NCI-H748 (cell line): ENCODE measurements at regions not wholly inside any gene's neighbourhood (a gene's known extent, or its start where the extent isn't known, plus 50 kb on each side); places are given as distances from the start of the nearest gene placed in this dataset.

Experiments
- DNase-seq: peaks from one replicate; lab custom pipeline; 2025; ENCODE audit not compliant: unreplicated experiment; lab: John Stamatoyannopoulos, UW

GRCh38 chr2:22656426-22656825, 728.6 kb upstream of the KLHL29 start:
- no peak for DNase-seq

- DNase-seq = peak; percentile 11
Observed at GRCh38 chr2:22673529-22673928, 711.5 kb upstream of the KLHL29 start.

DNA sequence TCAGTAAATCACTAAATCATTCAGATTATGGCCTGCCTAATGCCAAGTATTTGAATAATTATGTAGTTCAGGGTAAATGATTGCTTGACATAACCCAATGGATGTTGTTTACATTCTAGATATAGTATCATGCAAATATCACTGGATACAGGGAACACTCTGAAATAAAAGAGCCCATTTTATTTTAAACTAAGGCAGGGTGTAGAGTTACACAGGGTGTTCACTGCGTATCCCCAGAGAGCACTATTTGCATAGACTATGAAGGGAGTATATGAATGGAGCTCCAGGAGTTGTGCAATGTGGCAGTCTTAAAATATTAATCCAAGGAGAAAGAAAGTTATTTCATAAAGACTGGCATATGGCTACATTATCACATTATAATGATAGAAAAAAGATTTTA, 701.1 kb upstream of the KLHL29 start:
- peak; percentile 44 for DNase-seq

DNA sequence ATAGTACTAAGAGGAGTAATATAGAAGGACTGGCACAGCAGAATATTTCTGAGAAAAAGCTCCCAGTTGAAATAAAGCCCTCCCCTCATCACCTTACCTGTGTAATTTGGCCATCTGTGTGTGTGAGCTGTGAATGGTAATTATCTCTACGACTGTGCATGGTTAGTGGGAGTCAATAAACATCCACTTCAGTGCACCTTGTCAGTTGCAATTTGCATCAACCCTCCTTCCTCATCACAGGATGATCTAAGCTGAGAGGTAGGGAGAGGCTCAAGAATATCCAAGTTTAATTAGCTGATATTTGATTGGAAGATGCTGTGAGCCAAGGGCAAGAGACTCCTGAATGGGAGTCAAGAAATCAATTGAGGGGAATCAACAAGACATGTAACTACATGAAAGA, 694.9 kb upstream of the KLHL29 start:
- peak; percentile 83 for DNase-seq

DNA sequence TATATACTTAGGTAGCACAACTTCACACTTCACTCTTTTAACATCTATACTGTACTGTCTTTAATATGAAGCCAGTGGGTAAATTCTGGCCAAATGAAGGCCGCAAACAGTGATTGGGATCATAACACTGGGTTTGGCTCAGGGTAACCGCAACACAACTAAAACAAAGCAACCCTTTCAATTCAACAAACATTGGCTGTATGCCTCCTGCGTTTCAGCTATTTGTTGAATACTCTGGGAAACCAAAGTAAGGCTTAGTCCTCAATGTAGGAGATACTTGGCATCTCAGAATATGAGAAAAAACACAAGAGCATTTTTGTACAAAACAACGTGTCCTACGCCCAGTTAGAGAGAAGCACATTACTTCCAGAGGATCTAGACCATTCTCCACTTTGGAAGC, 693.3 kb upstream of the KLHL29 start:
- DNase-seq = no peak

GRCh38 chr2:22692746-22693145, 692.2 kb upstream of the KLHL29 start:
- DNase-seq = no peak

DNA sequence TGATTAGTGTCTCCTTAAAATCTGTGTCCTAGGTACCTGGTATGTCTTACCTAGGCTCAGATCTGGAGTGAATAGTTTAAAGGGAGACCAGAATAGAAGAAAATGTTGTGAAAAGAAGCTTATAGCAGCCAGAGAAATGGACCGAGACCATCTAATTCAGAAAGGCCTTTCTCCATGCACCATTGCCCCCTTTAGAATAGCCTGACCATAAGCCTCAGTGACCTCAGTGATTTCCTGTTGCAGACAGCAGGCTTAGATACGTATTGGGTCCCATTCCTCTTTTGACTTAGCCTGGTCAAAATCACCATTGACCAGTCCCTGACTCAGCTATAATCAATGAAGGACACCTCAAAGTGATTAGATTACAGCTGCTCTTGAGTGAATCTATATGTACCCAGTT, 690.7 kb upstream of the KLHL29 start:
- DNase-seq = no peak

GRCh38 chr2:22694856-22695255, 690.1 kb upstream of the KLHL29 start:
- DNase-seq = no peak

- no peak for DNase-seq
Observed at GRCh38 chr2:22697054-22697788, 687.8 kb upstream of the KLHL29 start.

DNA sequence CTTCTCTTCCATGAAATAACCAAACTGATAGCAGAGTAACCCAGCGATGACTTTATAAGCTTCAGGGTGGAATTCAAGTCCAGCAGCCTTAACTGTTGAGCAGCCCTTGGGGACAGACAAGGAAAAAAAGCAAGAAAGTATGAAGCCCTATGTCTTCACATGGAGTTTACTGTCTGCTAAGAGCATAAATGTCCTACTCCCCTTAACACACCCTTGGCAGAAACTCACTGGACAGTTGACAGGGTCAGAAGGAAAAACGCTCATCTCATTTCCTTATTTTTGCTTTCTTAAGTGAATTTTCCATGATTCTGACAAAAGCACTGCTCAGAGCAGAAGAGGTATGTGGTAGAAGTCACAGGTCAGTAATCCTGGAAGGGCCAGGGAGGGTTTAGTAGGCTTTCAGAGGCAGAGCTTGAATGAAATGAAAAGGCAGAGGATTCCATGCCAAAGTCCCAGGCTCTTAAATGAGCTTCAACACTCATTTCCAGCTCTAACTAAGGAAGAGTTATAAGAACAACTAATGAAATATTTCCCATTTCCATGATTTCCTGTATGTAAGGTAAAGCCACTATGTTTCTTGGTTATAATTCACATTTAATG, 683.3 kb upstream of the KLHL29 start:
- DNase-seq = no peak

- DNase-seq = no peak
Observed at GRCh38 chr2:22703286-22703920, 681.6 kb upstream of the KLHL29 start.

DNA sequence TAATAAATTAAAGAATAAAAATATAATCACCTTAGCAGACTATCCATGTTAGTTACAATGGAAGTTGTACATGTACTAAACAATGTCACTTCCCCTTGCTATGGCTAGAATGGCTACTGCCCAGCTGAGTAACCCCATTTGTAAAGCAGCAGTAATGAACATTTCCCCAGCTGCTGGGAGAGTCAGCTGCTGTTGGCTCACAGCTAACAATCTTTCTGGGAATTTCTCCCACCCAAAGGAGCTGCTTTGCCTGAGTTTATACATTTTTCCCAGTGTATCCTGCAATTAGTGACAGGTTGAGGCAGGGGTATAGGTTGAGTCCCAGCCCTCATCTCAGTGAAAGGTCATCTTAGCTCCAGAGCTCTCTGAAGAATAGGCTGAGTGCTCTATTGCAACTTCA, 665.6 kb upstream of the KLHL29 start:
- no peak for DNase-seq

DNA sequence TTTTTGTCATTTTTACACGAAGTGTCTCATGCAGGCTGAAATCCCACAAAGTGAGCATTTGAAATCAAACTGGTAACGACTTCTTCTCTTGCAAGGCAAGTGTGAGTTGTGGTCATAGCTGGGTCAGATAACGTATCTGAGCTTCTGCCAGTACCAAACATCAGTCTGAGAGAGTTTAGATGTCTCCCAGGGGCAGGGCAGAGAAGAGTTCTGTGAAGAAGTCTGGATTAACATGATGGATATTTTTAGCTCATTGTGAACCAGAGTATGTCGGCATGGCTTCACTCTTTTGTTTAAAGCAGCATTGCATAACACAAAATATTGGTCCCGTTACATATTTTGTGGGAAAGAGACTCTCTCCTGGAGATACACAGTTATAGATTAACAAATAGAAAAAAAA, 655.5 kb upstream of the KLHL29 start:
- DNase-seq = no peak

GRCh38 chr2:22734373-22735045, 650.5 kb upstream of the KLHL29 start:
- DNase-seq = no peak

GRCh38 chr2:22737144-22737543, 647.8 kb upstream of the KLHL29 start:
- DNase-seq = peak; percentile 10

- DNase-seq = no peak
Observed at GRCh38 chr2:22741216-22741615, 643.8 kb upstream of the KLHL29 start.

- DNase-seq = no peak
Observed at GRCh38 chr2:22748909-22749308, 636.1 kb upstream of the KLHL29 start.

- DNase-seq = no peak
Observed at GRCh38 chr2:22753476-22753875, 631.5 kb upstream of the KLHL29 start.

DNA sequence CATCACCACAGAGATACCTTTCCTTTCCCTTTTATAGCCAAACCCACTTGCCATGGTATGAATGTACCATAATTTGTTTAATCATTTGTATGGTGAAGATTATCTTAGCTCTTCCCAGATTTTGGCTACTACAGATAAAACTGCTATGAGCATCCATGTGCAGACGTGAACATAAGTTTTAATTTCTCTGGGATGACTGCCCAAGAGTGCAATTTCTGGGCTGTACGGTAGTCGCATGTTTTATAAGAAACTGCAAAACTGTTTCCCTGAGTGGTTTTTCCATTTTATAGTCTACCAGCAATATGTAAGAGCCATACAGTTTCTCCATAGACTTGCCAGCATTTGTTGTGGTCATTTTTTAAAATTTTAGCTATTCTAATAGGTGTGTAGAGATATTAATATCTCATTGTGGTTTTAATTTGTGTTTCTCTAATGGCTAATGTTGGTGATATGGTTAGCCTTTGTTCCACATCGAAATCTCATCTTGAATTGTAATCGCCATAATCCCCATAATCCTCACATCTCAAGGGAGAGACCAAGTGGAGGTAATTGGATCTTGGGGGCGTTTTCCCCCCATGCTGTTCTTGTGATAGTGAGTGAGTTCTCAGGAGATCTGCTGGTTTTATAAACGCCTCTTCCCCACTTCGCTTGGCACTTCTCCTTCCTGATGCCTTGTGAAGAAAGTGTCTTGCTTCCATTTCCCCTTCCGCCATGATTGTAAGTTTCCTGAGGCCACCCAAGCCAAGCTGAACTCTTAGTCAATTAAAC, 628.5 kb upstream of the KLHL29 start:
- DNase-seq = no peak

GRCh38 chr2:22769497-22769896, 615.5 kb upstream of the KLHL29 start:
- no peak for DNase-seq

GRCh38 chr2:22784566-22784965, 600.4 kb upstream of the KLHL29 start:
- no peak for DNase-seq
